SIG-M5 (cell line): ENCODE measurements at regions not wholly inside any gene's neighbourhood (a gene's known extent, or its start where the extent isn't known, plus 50 kb on each side); places are given as distances from the start of the nearest gene placed in this dataset.

Experiments used
- DNase-seq: peaks from one replicate; lab custom pipeline; 2025; lab: John Stamatoyannopoulos, UW

DNA sequence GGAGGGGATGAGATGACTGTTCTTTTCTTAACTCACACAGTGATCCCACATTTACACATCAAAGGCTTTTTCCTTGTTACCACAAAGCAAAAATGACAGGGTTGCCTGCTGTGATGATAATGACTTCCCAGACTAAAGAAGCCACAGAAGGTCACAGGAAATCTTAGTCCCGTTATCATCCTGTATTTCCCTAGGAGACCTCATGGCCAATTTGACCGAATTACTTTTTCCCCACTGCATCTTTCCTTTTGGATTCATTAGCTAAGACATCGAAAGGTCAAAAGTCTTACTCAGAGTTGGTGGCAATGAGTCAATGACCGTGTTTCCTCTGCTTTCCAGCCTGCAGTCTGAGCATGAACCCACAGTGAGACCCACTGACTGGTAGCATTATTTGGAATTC, 130.1 kb upstream of the INHBA start:
- no peak for DNase-seq

DNA sequence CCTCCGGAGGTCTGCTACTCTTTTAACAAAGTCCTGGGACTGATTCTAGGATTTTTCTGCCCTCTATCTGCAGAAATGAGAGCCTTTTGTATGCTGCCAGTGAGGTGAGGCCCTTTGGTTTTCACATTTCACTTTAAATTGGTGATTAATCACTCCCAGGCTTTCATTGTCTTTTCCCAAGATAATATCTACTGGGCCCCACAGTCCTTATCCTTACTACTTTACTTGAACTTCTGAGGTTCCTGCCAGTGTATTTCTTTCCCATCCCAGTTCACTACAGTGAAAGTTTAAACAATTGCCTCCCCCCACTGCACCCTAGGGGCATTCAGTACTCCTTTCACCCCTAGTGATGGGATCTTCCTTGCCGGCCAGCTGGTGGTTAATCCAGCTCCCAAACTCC, 127.4 kb upstream of the INHBA start:
- no peak for DNase-seq

DNA sequence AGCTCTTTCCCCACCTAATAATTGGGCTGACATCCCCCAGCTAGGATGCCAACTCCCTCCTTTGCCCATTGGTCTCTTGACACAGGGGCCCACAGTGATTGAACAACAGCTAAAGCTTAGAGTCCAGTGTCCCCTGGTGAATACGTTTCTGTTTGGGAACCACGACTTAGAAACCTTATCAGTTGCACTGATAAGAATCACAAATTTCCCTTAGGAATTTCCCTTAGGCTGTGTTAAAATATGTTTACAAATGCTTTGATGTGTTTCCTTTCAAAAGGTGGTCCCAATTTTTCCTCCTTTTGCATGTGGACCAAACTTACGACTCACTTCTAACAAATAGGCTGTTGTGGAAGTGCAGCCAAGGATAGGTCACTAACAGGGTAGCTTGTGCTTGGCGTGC, 126.0 kb upstream of the INHBA start:
- no peak for DNase-seq

DNA sequence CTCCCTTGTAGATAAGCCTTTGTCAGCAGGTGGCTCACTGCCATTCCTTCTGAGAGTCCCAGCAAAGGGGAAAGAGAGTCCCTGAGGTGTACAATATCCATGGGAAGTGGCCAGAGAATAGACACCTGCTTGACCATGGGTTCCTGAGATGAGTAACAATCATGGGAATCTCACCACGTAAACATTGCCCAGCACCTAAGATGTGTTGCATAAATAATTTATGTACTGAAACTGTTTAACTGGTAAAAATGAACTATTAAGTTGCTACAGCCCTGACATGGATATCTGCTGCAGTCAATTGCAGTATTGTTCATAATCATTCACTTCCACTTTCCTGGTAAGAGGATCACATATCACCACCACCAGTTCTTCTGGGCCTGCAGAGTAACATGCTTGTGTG, 123.8 kb upstream of the INHBA start:
- DNase-seq: no peak

DNA sequence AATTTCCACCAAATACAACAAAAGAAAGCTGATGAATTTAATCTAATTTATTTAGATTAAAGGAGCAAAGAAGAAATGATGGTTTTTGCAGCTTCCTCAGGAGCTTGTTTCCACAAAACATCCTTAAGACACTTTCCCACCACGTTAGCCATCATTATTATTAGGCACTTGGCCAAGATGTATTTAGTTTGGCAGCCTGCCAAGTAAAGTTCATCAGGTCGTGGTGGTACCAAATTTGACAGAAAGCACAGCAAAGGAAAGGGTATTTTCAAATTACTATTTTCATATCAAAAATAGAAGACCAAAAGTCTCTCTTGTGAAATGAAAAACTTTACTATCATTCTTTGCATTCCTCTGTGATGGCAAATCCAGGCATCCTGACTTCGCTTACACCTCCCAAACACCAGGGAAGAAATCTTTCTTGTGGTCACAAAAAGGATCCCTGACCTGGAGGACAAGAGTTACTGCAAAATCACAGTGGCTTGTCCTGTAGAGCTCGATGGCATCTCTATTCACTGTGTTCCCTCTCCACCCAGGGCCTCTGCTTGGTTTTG, 123.1 kb upstream of the INHBA start:
- DNase-seq: no peak

DNA sequence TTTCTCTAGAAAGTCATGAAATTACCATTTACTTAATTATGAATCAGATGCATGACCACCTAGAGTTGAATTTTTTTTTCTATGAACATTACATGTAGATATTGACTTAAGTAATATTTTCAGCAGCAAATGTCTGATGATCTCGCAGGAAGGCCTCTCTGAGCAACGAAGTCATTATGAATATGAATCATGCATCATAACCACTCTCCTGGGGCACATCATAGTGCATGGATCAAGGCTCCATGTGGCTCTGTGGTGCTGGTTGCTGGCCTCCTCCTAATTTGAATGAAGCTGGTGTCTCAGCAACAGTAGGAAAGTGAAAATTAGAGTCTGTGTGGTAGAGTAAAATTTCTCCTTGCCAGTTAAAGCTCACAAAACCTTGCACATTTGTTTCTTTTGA, 121.4 kb upstream of the INHBA start:
- no peak for DNase-seq

DNA sequence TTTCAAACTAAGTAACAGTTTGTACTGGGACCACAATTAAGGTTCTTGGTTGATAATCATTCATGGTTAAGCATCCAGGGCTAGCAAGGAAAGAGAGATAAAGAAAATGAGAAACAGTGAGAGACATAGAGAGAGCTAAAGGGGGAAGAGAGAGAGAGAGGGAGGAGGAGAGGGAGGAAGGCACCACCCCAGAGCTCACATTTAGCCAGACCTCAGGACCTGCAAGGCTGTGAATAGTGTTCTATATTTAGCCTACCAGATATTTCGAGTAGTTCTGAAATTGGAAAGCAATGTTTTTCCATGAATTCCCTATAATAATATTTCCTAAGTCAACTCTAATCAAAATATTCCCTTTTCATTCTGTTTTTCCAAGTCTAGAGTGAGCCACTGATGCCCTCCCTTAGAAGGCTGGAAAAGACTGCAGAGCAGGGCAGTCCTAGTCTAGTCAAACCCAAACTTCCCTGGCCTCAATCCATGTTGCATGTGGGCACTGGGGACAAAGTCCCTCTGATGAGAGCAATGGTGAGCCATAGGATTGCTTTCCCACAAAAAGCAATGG, 119.4 kb upstream of the INHBA start:
- DNase-seq: no peak

DNA sequence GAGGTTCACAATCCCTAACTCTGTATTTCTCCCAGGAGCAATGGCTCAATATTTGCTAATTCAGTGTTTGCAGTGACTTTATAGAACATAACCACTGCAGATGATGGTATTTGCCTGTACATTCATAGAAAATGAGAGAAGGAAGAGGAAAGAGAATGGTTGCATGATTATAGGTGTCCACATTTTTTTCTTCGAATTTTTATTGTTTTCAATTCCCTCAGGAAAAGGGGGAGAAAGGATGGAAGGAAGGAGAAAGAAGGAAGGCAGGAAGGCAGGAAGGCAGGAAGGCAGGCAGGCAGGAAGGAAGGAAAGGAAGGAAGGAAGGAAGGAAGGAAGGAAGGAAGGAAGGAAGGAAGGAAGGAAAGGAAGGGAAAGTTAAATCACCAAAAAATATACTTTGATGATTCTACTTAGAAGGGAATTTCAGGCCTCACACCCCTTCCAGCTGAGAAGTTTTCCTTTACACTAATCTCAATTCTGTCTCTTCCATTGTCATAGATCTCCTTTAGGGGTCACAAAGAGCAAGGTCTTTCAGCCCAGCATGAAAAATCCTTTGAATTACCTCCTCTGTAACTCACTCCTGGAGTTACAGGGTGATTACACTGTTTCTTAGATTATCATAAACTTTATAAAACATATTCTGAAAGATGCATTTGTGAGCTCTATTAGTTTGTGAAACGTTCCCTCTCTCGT, 118.8 kb upstream of the INHBA start:
- no peak for DNase-seq

DNA sequence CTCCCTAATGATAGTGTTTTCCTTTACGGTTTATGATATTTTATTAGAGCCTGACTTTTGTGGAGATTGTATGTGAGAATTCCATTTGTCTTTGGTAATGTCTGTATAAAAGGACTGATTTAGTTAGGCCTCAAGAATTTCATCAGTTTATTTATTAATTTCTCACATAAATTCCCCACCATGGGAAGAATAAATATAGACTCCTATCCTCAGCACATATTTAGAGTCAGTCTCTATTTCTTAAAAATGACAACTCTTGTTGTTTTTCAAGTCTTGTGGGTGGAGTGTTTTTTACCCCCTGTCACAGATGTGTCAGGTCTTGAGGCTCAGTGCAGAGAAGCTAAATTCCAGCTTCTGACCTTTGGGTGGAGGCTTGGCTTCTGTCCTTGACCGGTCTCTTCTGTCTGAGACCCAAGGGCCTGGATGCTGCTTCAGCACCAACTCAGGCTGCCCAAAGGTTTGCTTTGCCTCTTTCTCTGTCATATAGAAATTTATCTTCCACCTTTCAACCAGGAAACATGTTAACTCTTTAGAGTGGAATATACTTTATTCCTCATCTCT, 117.3 kb upstream of the INHBA start:
- DNase-seq: no peak

DNA sequence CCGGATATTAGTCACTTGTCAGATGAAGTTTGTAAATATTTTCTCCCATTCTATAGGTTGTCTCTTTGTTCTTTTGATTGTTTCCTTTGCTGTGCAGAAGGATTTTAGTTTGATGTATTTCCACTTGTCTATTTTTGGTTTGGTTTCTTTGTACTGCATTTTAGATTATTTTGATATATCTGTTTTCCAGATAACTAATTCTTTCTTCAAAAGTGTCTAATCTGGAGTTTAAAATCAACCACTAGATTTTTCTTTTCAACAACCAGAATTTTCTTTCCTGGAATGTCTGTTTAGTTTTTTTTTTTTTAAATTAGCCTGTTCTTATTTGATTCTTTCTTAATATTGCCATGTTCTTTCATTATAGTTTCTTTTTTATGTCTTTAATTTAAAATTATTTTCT, 116.8 kb upstream of the INHBA start:
- DNase-seq: no peak

DNA sequence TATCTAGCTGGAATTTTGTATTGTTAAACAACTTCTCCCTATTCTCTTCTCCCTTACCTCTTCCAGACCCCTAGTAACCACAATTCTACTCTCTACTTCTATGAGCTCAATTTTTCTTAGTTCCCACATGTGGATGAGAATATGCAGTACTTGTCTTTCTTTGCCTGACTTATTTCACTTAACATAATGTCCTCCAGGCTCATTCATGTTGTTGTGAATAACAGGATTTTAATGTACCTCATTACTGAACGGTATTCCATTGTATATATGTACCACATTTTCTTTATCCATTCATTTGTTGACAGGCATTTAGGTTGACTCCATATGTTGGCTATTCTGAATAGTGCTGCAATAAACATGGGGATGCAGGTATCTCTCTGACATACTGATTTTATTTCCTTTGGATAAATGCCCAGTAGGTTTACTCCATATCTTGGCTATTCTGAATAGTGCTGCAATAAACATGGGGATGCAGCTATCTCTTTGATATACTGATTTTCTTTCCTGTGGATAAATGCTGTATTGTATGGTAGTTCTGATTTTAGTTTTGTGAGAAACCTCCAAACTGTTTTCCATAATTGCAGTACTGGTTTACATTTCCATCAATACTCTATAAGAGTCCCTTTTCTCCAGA, 116.0 kb upstream of the INHBA start:
- no peak for DNase-seq

DNA sequence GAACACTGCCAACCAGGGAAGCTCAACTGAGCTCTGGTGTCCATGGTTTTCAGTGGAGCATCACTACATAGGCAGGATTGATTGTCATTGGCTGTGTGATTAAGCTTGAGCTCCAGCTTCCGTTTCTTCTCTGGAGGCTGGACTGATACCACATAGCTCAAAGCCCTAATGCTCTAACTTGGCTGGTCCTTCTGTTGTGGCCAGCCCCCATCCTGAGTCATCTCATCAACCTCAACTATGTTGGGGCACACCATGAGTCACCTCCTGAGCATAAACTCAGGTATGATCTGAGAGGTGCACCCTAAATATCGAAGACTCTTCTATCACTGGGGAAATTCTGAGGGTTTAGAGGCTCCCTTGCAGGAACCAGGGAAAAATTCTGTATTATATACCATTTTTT, 114.5 kb upstream of the INHBA start:
- DNase-seq: no peak

DNA sequence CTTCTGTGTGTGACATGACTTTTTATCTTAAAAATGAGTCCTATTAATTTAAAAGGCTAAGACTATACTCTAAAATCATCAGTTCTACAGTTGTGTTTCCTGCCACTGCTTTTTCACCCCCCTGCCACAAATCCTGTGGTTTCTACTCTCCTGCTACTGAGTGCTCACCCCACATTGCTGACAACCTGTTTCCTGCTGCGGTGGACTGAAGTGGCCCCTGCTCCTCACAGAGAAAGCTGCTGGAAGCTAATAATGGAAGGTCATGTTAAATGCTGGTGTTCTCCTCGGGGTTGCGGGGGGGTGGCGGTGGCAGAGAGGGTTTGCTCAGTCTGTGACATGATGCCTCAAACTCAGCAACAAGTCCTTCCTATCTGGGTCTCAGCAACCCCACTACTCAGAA, 113.2 kb upstream of the INHBA start:
- DNase-seq: no peak

DNA sequence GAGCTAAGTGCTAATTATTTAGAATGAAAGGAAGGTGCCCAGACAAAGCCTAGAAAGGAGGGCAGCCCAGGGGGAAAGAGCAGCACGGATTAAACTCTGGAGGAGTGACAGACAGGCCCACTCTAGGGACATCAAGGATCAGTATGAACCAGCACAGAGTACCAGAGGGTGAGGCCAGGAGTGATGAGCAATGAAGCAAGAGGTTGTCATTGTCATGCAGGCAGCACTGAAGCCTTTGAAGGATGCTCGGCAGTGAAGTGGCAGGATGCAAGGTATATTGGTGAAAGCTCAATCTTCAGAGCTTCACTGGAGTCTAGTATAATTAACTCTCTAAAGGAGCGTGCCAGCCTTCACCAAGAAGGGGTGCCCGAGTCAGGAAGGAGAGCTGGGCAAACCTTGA, 112.0 kb upstream of the INHBA start:
- DNase-seq: no peak

DNA sequence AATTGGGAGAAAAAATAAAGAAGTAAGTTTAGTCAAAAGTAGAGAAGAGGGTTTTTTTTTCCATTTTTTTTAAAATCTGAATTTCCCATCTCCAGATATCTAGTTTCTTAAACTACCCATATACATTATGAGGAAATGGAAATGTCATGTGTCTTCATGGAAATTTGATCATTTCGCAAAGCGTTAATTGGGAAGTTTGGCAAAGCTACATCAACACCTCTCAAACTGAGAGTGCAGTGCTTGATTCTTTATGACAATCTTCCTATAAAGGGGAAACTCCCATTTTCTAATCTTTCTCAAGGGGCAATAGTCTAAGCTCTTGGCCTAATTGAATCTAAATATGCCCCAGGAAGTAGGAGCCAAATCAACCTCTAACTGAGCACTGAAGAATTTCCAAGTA, 110.4 kb upstream of the INHBA start:
- DNase-seq: no peak

DNA sequence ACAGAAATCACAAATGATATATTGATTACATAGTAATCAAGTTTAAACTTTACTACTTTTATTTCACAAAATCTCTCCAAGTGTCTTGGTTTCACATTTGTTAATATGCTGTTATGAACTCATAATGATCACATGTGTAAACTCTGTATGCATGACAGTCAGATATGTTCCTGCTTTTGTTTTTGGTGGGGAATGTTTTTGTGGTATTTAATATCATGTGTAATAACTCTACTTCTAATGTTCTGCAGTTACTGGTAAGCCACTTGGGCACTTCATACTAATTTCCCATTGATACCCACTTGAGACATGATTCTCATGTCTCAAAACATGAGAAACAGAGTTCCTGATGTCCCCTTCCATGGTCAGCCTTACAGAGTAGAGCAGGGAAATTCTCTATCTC, 109.1 kb upstream of the INHBA start:
- no peak for DNase-seq

DNA sequence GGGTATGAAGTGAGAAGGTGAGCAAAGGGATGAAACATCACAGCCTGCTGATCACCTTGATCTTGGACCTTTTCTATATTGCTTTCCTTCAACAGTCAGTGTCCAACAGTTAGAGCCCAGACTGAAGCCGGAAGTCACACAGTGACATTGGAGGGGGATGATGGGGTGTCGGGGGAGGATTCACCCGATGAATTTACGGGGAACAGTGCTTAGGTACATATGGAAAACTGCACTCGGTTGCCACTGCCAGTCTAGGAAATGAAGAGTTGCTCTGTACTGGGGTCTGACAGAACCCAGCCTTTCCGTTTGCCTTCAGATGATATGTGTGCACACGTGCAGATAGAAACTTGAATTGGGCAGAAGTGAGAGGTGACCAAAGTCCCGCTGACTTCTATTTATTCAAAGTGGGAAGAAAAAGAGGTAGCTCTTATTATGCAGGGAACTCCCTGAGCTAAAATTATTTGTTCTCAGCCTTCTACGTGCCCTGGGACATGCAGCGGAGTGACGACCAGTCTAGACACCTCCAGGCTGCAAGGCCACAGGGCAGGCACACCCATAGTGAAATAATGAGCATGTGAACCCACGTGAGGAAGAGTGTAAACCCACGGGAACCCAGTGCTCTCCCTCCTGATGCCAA, 107.2 kb upstream of the INHBA start:
- DNase-seq: no peak

DNA sequence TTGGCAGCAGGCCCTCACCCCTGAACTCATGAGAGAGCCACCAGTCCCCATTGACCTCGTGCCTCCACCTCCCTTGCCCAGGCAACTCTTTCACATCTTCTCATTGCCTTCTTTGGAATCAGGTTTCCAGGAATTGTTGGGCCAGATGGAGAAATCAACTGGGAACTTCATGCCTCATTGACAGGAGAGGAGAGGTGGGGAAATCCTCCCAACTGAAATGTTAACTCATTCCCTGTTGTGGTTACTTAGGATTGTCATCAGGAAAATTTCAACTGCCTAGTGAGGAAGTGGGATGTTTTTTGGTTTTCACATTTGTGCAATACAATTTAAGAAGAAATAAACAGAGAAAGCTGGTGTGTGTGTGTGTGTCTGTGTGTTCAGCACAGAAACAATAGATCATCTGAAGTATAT, 106.6 kb upstream of the INHBA start:
- DNase-seq: no peak

DNA sequence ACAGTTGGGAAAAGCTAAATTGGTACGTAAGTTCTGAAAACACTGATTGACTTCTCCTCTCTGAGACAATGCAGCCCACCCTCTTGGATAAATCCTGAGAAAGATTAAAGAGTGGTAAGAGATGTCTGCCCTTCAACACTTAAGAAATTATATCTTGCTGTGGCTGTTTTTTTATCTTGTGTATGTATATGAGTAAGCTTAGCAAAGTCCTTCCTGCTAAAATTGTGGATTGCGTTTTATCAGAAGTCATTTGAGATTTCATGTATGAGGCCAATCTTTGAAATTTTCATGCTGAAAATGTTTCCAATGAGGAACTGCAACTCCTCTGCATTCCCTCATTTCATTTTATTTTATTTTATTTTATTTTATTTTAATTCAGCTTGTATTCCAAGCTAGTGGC, 106.2 kb upstream of the INHBA start:
- DNase-seq: no peak

DNA sequence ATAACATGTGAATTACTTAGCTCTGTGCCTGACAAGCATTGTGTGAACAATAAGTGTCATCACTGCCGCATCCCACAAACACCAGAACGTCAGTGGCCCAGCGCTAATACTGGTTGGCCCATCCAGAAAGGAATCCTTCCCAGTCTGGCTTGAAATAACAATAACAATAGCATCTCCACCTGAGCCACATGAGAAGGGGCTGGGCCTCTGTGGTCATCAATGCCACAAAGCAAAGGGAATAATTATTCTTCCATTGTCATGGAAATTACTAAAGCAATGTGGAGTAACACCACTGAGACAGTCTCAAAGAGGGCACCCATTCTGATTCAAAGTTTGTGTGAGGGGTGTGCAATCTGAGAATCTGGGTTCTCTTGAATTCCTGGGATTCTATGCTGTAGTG, 105.7 kb upstream of the INHBA start:
- DNase-seq: no peak

DNA sequence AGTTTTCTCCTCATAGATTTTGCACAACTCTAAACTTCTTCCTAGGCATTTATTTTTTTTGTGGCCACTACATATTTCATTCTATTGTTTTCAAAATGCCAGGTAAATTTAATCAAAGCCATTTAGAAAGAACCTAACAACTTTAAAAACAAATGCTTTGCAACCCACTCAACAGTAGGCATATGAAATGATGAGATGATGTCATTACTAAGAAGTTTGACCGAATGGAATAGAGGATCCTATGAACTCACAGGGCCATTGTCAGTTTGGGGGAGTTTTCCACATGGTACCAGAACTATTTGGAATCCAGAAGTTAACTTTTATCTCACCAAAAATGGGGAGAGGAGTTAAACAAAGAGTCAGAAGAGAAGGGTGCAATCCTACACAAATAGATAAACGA, 100.7 kb upstream of the INHBA start:
- DNase-seq: no peak

DNA sequence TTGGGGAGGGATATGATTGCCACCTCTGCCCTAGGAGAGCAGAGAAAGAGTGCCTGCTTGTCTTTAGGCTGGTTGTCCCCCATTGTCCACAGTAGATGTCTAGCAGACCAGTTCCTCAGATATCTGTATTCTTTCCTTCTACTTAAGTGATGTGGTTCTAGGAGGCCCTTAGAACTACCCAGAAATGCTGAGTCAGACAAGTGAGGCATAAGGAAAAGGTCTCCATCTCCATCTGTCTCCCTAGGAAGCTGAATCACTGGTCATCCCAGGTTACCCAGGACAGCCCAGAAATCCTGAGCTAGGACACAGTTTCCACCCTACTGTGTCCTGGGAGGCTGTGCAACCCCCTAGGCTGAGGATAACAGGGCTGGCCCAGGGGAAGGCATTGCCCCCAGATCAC, 93.4 kb upstream of the INHBA start:
- no peak for DNase-seq
